ENCODE measurements at regions not wholly inside any gene's neighbourhood (a gene's known extent, or its start where the extent isn't known, plus 50 kb on each side); places are given as distances from the start of the nearest gene placed in this dataset.

DNA sequence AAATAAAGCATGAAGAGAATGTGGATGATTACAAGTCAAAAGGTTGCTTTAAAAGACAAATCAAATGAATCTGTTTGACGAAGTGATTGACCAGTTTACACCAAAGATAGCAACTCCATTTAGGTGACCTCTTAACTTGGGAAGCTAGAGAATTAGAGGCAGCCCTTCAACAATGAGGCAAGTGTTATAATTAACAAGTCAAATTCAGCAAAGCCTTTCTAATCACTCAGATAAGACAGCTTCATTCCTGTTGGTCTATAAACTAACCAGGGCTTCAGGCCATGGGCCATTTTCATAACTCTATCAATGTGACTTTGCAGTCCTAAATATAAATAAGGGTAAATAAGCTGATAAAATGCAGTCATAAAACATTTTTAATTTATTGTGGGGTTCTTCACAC is 712.2 kb upstream of the SEMA6A start:
- Histone ChIP-seq H3K4me1 (ENCODE audit: control insufficient read depth in 1 of 2, insufficient read depth in 2 of 2, low read length in 2 of 2) (no peaks in the 10 kb centered on the region), H3K4me3 (ENCODE audit: low read length in 2 of 2) (no peak overlapping the region), H3K36me3 (ENCODE audit: control insufficient read depth in 1 of 2, insufficient read depth in 2 of 2, low read length in 1 of 2) (no peaks in the 10 kb centered on the region), H3K27ac (ENCODE audit: low read depth in 1 of 2, low read length in 2 of 2) (no peak overlapping the region), H3K9me3 (ENCODE audit: control insufficient read depth, low read length) (no peaks in the 10 kb centered on the region), H3K27me3 (ENCODE audit: control insufficient read depth in 1 of 2, insufficient read depth in 2 of 2, low read length in 1 of 2) (no peaks in the 10 kb centered on the region)
- ATAC-seq (ENCODE audit: low FRiP score) (no peak), DNase-seq (no peak)
- WGBS, 2 donors = 70 to 75% methylated on average over 1 of the region's 1 CpG
- intact Hi-C loops (cut with DNase I) = no loop called here

- H3K27me3 ChIP-seq (ENCODE audit: control insufficient read depth in 1 of 2, insufficient read depth in 2 of 2, low read length in 1 of 2) = no peaks in the 10 kb centered on the region
- no peak for DNase-seq
- WGBS, 2 donors = 14 to 22% methylated on average over 2 of the region's 2 CpGs
- no peak for ATAC-seq (ENCODE audit: low FRiP score)
- H3K27ac ChIP-seq (ENCODE audit: low read depth in 1 of 2, low read length in 2 of 2) = no peak overlapping the region
- no peaks in the 10 kb centered on the region for H3K4me1 ChIP-seq (ENCODE audit: control insufficient read depth in 1 of 2, insufficient read depth in 2 of 2, low read length in 2 of 2)
- no peaks in the 10 kb centered on the region for H3K36me3 ChIP-seq (ENCODE audit: control insufficient read depth in 1 of 2, insufficient read depth in 2 of 2, low read length in 1 of 2)
- no peak overlapping the region for H3K4me3 ChIP-seq (ENCODE audit: low read length in 2 of 2)
- intact Hi-C loops (cut with DNase I) = no loop called here
- H3K9me3 ChIP-seq (ENCODE audit: control insufficient read depth, low read length) = no peaks in the 10 kb centered on the region
Measured at GRCh38 chr5:117271656-117272055, 697.0 kb upstream of the SEMA6A start.

DNA sequence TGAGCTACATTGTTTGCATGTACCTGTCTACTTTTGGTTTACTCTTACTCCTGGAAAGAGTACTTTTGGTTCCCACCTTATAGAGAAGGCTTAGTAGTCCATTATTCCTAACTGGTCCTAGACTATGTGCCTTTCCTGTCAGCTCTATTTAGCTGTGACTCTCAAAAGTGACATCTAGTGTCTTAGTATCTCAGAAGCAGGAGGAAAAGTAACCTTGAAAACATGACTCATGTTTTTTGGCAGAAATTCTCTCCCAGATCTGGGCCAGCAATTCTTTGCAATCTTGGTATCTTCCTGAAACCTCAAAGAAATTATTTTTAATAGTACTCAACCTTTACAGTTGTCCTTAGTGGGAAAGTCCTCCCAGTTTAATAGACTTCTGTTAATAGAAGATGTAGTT is 691.7 kb upstream of the SEMA6A start:
- DNase-seq (no peak), ATAC-seq (ENCODE audit: low FRiP score) (no peak)
- intact Hi-C loops (cut with DNase I) = no loop called here
- Histone ChIP-seq H3K9me3 (ENCODE audit: control insufficient read depth, low read length) (peaks cover 2% of the 10 kb centered on the region), H3K4me3 (ENCODE audit: low read length in 2 of 2) (no peak overlapping the region), H3K27ac (ENCODE audit: low read depth in 1 of 2, low read length in 2 of 2) (no peak overlapping the region), H3K36me3 (ENCODE audit: control insufficient read depth in 1 of 2, insufficient read depth in 2 of 2, low read length in 1 of 2) (no peaks in the 10 kb centered on the region), H3K27me3 (ENCODE audit: control insufficient read depth in 1 of 2, insufficient read depth in 2 of 2, low read length in 1 of 2) (no peaks in the 10 kb centered on the region), H3K4me1 (ENCODE audit: control insufficient read depth in 1 of 2, insufficient read depth in 2 of 2, low read length in 2 of 2) (no peaks in the 10 kb centered on the region)

DNA sequence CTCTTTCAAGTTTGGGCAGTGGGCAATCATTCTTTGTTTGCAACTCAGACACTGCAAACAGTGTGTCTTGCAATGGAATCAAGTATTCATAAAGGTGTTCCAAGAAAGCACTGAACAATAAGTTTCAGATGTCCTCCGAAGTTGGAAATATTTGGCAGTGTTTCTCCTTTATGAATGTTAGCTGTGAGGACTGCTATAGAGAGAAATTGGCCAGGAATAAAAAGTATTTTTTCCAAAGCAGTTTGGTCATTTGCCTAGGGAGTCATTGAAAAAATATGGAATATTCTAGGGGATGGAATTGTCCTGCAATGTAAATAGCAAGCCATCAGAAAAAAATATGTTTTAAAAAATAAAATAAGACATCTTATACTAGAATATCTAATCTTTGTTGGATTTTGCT is 688.6 kb upstream of the SEMA6A start:
- no peaks in the 10 kb centered on the region for H3K4me1 ChIP-seq (ENCODE audit: control insufficient read depth in 1 of 2, insufficient read depth in 2 of 2, low read length in 2 of 2)
- H3K27ac ChIP-seq (ENCODE audit: low read depth in 1 of 2, low read length in 2 of 2) = no peak overlapping the region
- no peak overlapping the region for H3K4me3 ChIP-seq (ENCODE audit: low read length in 2 of 2)
- intact Hi-C loops (cut with DNase I) = no loop called here
- 29 to 30% methylated on average over 1 of the region's 1 CpG for WGBS, 2 donors
- DNase-seq = no peak
- peaks cover 2% of the 10 kb centered on the region for H3K9me3 ChIP-seq (ENCODE audit: control insufficient read depth, low read length)
- no peak for ATAC-seq (ENCODE audit: low FRiP score)
- no peaks in the 10 kb centered on the region for H3K36me3 ChIP-seq (ENCODE audit: control insufficient read depth in 1 of 2, insufficient read depth in 2 of 2, low read length in 1 of 2)
- H3K27me3 ChIP-seq (ENCODE audit: control insufficient read depth in 1 of 2, insufficient read depth in 2 of 2, low read length in 1 of 2) = no peaks in the 10 kb centered on the region

DNA sequence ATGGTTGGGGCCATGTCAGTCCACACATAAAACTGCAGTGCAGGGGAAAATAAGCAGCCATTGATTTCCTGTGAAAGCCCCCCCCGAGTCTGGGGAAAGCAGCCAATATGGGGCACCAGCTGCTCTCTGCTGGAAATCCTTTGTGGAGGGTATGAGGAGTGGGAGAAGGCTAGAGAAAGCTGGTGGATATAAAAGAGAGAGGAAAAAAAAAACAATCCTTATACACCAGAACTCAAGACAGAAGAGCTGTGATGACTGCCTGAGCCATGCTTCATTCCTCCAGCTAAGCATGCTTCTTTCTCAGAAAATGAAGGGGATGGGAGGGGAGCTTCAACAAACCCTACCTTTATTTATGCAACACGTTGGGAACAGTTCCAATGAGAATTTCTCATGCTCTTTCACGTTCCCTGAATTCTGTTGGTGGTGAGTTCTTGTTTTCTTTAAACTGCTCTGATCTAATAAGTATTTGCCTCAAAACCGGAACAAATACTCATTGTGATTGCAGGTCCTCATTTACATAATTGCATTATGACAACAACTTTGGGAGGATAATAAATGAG is 688.0 kb upstream of the SEMA6A start:
- H3K4me3 ChIP-seq (ENCODE audit: low read length in 2 of 2) = no peak overlapping the region
- ATAC-seq (ENCODE audit: low FRiP score) (no peak), DNase-seq (no peak)
- no peaks in the 10 kb centered on the region for H3K27me3 ChIP-seq (ENCODE audit: control insufficient read depth in 1 of 2, insufficient read depth in 2 of 2, low read length in 1 of 2)
- H3K27ac ChIP-seq (ENCODE audit: low read depth in 1 of 2, low read length in 2 of 2) = no peak overlapping the region
- 46 to 56% methylated on average over 4 of the region's 4 CpGs for WGBS, 2 donors
- intact Hi-C loops (cut with DNase I) = no loop called here
- H3K4me1 ChIP-seq (ENCODE audit: control insufficient read depth in 1 of 2, insufficient read depth in 2 of 2, low read length in 2 of 2) = no peaks in the 10 kb centered on the region
- peaks cover 2% of the 10 kb centered on the region for H3K9me3 ChIP-seq (ENCODE audit: control insufficient read depth, low read length)
- H3K36me3 ChIP-seq (ENCODE audit: control insufficient read depth in 1 of 2, insufficient read depth in 2 of 2, low read length in 1 of 2) = no peaks in the 10 kb centered on the region

GRCh38 chr5:117261948-117262571 is 687.4 kb upstream of the SEMA6A start:
- no peak for ATAC-seq (ENCODE audit: low FRiP score)
- no peak for DNase-seq
- H3K9me3 ChIP-seq (ENCODE audit: control insufficient read depth, low read length) = peaks cover 2% of the 10 kb centered on the region
- no peaks in the 10 kb centered on the region for H3K36me3 ChIP-seq (ENCODE audit: control insufficient read depth in 1 of 2, insufficient read depth in 2 of 2, low read length in 1 of 2)
- no peaks in the 10 kb centered on the region for H3K27me3 ChIP-seq (ENCODE audit: control insufficient read depth in 1 of 2, insufficient read depth in 2 of 2, low read length in 1 of 2)
- H3K27ac ChIP-seq (ENCODE audit: low read depth in 1 of 2, low read length in 2 of 2) = no peak overlapping the region
- no peak overlapping the region for H3K4me3 ChIP-seq (ENCODE audit: low read length in 2 of 2)
- WGBS, 2 donors = 87 to 90% methylated on average over 7 of the region's 7 CpGs
- intact Hi-C loops (cut with DNase I) = no loop called here
- no peaks in the 10 kb centered on the region for H3K4me1 ChIP-seq (ENCODE audit: control insufficient read depth in 1 of 2, insufficient read depth in 2 of 2, low read length in 2 of 2)

DNA sequence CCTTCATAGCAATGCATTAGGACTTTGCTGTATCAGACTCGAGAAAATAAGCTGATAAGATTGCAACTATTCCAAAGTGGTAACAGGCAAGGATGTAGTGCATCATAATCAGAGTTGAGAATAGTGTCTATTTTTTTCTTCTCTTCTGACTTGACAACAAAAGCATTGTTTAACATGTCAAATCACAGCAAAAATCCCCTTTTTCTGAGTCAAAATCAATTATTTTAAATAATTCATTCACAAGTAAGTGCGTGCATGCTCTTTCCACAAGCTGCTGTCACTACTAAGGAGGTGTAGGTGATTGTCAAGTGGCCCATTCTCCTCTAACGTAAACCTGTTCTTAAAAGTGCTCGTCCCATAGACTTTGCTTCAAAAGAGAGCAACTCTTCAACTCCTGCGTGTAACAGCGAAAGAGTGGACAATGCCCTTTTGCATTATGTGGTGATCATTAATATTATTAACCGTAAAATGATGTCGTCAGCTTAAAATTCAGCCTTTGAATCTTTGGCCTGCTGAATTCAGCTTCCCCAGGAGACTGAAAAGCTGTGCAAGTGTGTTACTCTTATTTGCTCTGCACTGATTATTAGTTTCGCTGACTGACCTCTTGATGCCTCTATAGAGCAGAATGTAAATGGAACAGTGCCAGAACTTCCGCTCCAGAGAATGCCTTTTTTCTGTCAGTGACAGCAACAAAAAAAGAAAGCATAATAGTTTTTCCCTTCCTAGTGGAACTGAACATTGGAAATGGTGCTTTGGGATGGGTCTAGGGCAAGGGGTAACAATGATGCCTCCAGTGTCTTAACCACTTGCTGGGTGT is 680.8 kb upstream of the SEMA6A start:
- Histone ChIP-seq H3K27me3 (ENCODE audit: control insufficient read depth in 1 of 2, insufficient read depth in 2 of 2, low read length in 1 of 2) (no peaks in the 10 kb centered on the region), H3K4me1 (ENCODE audit: control insufficient read depth in 1 of 2, insufficient read depth in 2 of 2, low read length in 2 of 2) (no peaks in the 10 kb centered on the region), H3K4me3 (ENCODE audit: low read length in 2 of 2) (no peak overlapping the region), H3K36me3 (ENCODE audit: control insufficient read depth in 1 of 2, insufficient read depth in 2 of 2, low read length in 1 of 2) (no peaks in the 10 kb centered on the region), H3K27ac (ENCODE audit: low read depth in 1 of 2, low read length in 2 of 2) (no peak overlapping the region), H3K9me3 (ENCODE audit: control insufficient read depth, low read length) (no peaks in the 10 kb centered on the region)
- ATAC-seq (ENCODE audit: low FRiP score) = no peak
- 73% methylated on average over 10 of the region's 10 CpGs for WGBS, 2 donors
- intact Hi-C loops (cut with DNase I) = no loop called here
- DNase-seq = no peak

GRCh38 chr5:117252566-117252965 is 677.9 kb upstream of the SEMA6A start:
- Histone ChIP-seq H3K36me3 (ENCODE audit: control insufficient read depth in 1 of 2, insufficient read depth in 2 of 2, low read length in 1 of 2) (no peaks in the 10 kb centered on the region), H3K4me1 (ENCODE audit: control insufficient read depth in 1 of 2, insufficient read depth in 2 of 2, low read length in 2 of 2) (no peaks in the 10 kb centered on the region), H3K4me3 (ENCODE audit: low read length in 2 of 2) (no peak overlapping the region), H3K27ac (ENCODE audit: low read depth in 1 of 2, low read length in 2 of 2) (no peak overlapping the region), H3K9me3 (ENCODE audit: control insufficient read depth, low read length) (no peaks in the 10 kb centered on the region), H3K27me3 (ENCODE audit: control insufficient read depth in 1 of 2, insufficient read depth in 2 of 2, low read length in 1 of 2) (no peaks in the 10 kb centered on the region)
- DNase-seq (no peak), ATAC-seq (ENCODE audit: low FRiP score) (no peak)
- intact Hi-C loops (cut with DNase I) = no loop called here

Data from aorta (tissue), 5 donors.